Ecto neural progenitor cell (in vitro differentiated cells): ENCODE measurements at regions not wholly inside any gene's neighbourhood (a gene's known extent, or its start where the extent isn't known, plus 50 kb on each side); places are given as distances from the start of the nearest gene placed in this dataset.
"Not testable (repeated sequence)": the region's sequence is repeated elsewhere in the genome, so short reads cannot be mapped to it uniquely, and the experiment has no call there.

ENCODE experiments used
- DNase-seq: peaks from one replicate; pipeline ENCODE4 v3.0.0-alpha.2; 2018; ENCODE audit warnings: low spot score

DNA sequence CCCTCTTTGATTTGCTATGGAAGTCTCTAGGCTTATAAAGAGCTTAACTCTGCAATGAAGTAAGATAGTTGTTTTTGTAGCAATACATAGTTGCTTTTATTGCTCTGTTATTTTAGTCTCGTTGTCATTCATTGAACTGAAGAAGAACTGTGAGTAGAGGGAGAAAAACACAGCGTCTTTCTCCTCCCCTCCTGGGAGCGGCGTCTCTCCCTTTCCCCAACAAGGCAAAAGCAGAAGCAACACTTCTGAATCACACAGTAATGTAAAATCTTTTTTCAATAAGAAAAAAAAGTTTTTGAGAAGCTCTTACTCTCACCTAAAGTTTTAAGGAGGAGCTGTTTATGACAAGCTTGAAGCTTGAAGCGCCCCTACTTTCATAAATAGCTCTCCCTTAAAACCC lies 119.3 kb upstream of the SLC7A14 start:
- no peak for DNase-seq

DNA sequence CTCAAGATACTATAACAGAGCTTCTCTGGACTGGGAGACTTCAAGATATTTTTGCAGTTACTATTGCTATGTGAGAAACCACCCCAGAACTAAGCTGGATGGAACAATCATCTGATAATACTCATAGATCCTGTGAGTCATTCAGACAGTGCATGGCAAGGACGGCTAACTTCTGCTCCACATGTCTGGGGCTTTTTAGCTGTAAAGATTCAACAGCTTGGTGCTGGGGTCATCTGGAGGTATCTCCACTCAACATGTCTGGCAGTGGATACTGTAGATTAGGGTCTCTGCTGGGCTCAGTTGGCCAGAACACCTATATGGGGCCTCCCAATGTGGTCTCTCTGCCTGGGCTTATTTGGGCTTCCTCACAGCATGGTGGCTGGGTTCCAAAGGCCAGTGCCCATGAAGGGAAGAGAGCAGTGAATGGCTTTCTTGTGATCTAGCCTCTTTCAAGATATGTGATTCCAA lies 117.3 kb upstream of the SLC7A14 start:
- DNase-seq, result no peak

DNA sequence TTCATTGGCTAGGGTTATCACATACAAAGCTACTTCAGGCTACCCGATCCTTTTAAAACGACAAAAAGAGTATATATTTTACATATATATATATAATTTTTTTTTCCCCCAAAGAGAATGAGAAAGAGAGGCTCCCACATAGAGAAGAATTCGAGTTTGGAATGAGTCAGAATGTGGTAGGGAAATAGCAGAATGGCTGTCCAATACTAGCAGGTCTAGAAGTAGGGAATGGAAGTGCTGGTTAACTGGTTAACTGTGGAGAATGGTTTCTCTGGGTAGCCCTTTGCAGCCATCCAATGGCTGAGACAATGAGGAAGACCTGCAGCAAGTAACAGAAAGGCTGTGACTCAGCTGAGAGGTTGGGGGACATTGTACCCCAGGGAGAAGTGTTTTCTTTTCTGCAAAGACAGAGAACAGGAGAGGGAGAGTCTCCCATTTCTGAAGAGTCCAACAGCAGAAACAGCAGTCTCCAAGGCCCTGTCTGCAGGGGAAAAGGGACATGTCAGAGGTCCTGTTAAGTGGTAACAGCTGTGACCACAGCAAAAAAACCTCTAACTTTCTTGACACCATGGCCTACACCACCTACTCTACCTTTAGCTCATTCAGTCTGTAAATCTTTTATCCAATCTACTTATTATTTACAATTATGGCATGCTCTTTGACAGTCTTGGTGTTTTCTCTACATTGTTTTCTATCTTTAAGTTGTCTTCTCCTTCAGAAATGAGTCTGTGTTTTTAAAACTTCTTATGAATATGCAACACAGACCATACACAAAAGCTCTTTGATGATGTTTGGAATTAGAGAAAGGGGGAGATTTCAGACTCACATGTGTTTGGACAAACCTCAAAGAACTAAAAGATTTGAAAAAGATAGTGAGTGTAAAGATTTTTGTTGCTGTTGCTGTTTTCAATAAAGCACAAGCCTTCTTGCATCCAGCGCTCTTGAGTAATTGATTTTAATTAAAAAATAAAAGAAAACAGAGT lies 116.1 kb upstream of the SLC7A14 start:
- no peak for DNase-seq

DNA sequence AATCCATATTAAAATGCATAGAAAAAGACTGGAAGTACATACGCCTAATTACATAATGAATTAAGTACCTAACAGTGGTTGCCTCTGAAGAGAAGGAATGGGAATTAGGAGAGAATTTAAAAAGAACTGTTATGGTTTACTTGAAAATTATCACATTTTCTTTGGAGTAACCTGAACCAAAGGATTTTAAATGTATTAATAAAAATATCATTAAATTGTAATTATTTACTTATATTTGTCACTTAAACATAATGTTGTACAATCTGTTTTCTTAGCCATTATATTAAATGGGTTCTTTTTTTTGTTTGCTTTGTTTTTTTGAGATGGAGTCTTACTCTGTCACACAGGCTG lies 114.2 kb upstream of the SLC7A14 start:
- DNase-seq, result no peak

DNA sequence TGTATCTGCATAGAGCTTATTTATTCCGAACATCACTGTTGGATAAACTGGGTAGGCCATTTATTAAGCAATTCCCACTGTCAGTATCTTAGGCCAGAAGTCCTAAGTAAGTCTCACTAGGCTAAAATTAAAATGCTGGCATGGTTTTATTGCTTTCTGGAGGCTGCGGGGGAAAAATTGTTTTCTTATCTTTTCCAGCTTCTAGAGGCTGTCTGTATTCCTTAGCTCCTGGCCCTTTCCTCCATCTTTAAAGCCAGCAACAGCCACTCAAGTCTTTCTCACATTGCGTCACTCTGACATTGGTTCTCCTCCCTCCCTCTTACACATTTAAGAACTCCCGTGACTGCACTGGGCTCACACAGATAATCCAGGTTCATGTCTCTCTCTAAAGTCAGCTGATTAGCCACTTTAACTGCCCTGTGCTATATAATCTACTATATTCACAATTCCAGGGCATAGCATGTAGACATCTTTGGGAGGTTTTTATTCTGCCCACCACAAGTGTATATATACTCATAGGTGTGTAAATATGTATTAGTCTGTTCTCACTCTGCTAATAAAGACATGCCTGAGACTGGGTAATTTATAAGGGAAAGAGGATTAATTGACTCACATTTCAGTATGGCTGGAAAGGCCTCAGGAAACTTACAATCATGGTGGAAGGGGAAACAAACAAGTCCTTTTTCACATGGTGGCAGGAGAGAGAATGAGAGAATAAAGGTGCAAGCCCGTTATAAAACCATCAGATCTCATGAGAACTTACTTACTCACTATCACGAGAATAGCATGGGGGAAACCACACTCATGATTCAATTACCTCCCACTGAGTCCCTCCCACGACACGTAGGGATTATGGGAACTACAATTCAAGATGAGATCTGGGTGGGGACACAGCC lies 113.5 kb upstream of the SLC7A14 start:
- no peak for DNase-seq

DNA sequence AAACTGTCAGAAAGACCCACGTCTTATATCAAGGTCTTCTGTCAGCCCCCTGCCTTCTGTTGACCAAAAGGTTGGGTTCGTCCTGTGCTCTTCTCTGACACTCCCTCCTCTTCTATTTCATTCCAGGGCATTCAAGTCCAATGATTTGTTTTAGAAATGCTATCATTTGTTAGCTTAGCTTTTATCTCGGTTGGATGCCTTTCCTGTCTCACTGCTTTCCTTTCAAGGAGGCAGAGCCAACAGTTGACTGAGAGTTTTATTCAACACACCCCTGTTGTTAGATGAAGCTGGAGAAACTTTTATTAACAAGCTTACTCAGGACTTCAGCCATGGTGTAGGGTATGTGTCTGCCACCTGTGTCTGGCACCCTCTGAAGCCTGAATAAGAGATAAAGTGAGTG lies 112.0 kb upstream of the SLC7A14 start:
- no peak for DNase-seq

DNA sequence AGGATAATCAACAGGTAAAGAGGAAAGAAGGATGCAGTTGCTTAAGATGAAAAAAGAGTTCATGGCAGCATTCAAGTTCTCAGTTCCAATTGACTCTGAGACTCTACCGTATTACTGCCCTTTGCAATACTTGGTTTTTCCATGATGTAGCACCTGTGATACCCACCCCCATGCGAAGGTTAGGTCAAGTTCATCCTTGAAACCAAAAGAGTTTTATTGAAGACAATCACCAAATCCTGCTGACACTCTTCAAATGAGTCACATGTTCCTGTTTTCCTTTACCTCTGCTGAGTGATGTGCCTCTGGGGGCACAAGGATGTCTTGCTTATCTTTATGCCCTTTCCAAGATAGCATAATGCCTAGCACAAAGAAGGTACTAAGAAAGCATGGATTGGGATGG lies 111.3 kb upstream of the SLC7A14 start:
- DNase-seq, result no peak

DNA sequence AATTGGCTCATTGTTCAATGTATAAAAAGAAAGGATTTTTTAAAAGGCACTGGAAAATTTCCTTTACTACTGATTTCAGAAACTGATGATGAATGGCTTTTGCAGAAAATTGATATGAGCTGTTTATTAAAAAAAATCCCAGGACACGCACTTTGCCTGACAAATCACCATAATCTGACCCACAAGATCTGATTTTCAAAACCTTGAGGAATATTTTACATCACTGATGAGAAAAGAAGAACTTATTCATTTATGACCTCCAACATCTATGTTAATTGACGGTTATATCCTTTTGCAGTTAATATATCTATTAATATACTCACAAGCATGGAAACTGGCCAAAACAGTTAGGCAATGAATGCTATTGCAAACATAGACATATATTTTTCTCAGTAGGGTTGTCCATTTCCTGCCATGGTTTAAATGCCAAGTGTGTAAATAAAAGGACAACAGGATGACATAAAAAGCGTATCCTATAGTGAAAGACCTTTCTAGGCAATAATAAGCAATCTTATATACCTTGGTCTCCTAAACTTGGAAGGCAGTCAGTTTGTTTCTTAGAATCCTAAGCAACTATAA lies 109.7 kb upstream of the SLC7A14 start:
- no peak for DNase-seq

DNA sequence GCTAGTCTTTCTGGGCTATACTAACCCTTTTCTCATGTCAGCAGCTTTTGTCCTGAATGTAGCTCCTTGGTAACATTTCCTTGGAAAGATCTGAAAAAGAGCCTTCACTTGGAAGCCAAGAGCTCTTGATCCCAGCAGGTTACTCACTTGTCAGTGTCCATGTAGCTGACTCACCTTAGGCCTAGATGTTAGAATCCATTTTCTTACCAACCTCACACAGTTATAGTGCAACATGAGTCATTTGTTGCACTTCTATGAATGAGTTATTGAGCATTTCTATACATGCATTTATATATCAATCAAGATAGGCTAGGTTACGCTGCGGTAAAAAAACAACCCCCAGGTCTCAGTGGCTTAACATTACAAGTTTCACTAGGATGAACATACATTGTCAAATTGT lies 106.8 kb upstream of the SLC7A14 start:
- DNase-seq, result no peak

DNA sequence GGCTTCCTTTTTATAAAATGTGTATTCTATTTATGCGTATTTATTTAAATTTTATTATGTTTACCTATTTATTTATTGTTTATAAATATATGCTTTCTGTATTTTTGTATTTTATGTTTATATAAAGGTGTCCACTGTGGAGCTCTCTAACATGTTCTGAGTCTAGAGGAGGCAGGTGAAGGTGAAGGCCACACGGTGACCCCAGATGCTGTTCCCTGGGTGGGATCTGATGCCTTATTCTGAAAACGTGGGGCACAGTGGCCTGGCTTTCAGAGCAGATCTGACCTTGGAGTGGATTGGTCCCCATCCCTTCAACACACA lies 104.7 kb upstream of the SLC7A14 start:
- DNase-seq, result no peak

DNA sequence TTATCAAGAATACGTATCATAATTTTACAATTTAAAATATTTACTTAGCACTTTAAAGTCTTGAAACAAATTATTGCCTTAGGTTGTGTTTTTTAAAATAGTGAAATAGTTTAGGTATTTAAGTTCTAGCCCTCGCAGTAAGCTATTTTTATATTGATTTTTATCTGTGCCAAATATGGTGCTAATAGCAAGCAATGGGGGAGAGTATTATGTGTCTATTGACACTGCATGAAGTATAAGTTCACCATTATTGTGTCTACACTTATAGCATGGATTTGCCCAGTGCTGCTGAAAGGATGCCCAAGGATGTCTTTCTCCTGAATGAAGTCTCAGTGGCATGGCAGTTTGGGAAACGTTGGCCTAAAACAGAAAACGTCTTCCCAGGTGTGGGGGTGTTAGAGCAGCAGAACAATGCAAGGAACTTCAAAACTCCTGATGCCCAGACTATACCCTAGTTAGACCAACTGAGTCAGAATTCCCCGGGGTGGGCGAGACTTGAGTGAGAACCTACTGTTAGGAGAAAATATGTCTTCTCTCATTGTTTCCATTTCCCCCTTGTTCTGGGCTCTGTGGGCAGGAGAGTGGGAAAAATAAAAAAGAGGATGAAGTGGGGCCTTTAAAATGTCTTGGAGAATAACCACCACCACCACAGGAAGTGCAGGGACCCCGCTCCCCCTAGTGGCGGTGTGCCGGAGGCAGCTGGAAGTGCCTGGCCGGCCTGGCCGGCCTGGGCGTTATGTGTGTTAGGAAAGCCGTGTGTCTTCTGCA lies 104.2 kb upstream of the SLC7A14 start:
- DNase-seq, result peak; percentile 72

DNA sequence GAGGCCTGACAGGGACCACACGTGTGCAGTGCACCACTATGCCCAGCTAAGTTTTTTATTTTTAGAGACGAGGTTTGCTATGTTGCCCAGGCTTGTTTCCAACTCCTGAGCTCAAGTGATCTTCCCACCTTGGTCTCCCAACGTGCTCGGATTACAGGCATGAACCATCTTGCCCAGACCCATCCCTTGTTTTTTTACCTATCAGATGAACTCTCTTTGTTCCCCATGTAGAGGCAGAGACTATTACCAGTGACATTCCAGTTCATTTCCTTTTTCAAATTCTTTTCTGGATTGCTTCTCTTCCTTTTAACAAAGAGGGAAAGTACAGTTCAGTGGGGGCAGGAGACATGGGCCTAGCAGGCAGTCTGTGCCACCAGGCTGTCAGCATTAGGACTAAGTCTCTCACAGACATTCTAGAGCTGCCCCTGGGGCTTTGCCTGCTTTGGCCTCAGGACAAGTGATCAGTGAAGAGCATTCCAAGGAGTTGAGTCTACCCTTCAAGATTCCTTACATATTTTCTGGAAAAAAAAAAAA lies 103.5 kb upstream of the SLC7A14 start:
- no peak for DNase-seq

DNA sequence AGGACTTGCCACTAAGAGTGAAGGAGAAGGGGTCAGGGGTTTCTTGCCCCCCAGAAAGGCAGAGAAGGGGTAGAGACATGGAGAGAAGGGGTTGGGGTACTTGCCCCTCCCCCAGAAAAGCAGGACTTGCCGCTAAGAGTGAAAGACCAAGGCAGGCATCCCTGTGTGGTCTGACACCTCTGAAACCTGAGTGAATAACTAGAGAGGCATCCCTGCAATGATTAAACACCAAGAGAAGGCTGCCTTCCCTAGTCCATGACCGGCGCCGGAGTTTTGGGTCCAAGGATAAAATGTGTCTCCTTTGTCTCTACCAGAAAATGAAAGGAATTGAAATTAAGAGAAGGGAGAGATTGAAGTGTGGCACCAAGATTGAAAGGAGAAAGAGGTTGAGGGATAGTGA lies 102.3 kb upstream of the SLC7A14 start:
- not testable (repeated sequence) for DNase-seq

DNA sequence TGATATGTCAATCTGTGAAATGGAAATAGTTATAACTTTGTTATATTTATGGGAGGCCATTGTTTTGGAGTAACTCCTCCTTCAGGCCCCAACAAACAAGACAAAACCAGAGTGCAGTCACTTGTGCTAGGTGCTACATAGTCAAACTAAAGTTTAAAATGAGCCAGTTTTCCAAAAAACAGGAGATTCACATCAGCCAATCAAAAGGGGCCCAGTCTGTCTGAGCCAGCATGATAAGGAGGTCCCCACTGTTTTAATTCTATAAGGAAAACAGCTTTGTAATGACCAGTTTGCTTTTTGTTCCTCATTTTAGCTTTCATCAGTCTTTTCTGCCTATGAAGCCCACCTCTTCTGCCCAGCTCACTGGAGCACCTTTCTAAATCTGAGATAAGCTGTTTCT lies 94.7 kb upstream of the SLC7A14 start:
- no peak for DNase-seq

DNA sequence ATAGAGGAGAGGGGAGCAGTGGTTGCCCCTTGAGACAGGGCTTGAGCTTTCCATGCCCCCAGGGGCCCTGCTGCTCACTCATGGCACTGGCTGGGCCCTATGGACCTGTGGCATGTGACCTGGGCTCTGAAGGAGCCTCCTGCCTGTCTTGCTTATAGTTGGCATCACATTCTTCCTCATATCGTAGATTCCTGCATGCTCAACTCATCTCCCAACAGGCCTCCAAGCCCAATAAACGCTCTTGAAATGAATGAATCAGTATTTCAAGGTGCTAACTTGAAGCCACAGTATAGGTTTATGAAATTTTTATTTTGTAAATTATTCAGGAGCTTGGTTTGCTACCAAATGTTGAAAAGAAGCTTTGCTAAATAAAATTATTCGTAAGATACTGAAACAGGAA lies 93.3 kb upstream of the SLC7A14 start:
- DNase-seq, result no peak

DNA sequence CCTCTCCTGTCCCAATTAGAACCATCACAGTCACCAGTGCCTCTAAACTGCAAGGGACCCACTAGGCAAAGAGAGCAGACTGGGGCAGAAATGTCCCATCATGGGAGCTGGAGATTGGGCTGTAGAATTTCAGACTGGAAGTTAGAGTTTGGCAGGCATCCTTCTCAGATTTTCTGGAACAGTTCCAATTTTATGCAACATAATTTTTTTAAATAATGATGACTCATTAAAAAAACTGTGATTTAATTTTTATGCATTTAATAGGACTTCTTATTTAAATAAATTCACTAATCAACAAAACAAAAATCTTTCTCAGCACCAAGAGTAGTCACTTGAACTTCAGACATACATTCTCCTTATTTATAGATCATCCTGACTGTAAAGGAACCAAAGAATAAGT lies 84.6 kb upstream of the SLC7A14 start:
- DNase-seq, result no peak

DNA sequence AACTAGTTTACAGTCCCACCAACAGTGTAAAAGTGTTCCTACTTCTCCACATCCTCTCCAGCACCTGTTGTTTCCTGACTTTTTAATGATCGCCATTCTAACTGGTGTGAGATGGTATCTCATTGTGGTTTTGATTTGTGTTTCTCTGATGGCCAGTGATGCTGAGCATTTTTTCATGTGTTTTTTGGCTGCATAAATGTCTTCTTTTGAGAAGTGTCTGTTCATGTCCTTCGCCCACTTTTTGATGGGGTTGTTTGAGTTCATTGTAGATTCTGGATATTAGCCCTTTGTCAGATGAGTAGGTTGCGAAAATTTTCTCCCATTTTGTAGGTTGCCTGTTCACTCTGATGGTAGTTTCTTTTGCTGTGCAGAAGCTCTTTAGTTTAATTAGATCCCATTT lies 77.1 kb upstream of the SLC7A14 start:
- DNase-seq, result not testable (repeated sequence)

DNA sequence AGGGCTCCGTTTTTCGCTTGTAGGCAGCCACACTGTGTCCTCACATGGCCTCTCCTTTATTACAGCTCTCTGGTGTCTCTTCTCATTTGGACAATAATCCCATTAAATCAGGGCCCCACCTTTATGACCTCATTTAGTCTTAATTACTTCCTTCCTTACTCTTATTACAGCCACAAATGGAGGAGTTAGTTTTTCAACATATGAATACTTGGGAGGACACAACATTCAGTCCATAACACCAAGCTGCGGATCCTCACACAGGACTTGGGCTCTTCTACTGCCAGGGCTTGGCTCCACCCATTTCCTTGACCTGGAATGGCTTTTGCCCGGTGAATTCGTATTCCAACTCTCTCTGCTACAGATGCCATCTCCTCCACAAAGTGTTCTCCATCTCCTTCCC lies 74.3 kb upstream of the SLC7A14 start:
- DNase-seq, result no peak

DNA sequence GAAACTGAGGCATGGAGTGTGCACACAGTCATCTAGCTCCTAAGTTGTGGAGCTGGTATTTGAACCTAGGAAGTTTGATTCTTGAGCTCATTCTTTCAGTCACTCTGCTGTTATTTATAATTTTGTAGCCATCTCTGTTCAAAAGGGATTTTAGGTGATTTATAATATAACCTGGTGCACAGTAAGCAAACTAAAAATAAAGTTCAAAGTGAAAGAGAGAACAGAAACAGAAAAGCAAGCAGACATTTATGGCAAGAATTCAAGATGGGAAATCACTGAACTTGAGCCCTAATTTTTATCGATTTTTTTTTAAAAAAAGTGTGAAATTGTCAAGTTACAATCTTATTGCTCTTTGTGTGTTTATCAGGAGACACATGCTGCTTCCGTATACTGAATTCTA lies 71.4 kb upstream of the SLC7A14 start:
- DNase-seq, result no peak

DNA sequence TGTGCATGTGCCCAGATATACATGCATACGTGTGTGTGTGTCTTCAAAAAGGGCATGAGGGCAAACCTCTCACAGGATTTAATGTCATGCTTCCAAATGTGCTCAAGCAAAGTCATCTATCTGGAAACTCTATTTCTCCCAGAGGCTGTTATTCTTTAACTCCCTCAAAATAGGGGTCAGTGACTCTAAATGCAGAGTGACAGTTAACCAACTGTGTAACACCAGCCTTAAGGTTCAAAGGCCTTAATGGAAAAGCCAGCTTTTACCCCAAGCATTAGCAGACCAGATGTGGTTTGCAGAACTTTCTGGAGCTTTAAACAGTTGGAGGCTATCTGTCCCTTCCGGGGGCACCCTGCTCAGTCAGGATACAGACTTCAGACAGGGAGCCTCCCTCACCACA lies 70.4 kb upstream of the SLC7A14 start:
- no peak for DNase-seq

DNA sequence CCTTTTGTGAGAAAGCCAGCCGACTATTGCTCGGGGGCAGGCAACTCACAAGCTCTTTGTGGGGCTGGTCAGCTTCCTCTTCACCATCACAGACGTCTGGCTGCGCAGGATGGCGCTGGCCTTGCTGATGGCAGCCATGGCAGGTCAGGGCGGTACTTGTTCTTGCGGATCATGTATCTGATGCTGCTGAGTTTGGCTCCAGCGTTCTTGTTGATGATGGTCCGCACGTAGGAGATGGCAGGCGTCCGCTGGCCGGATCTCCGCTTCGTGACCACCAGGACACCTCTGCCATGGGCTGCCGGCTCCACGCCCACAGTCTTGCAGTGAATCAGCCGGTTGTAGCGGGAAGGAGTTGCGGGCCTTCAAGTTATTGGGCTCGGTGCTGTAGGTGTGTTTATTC lies 67.9 kb upstream of the SLC7A14 start:
- no peak for DNase-seq
